ENCODE measurements at regions not wholly inside any gene's neighbourhood (a gene's known extent, or its start where the extent isn't known, plus 50 kb on each side); places are given as distances from the start of the nearest gene placed in this dataset.

GRCh38 chr13:69373747-69374425 lies 733.7 kb upstream of the ATXN8OS start:
- no peak for DNase-seq (ENCODE audit: extremely low spot score, unreplicated experiment)
- Mint-ChIP-seq H3K4me3 (no peak overlapping the region), H3K27ac (no peak overlapping the region), H3K9me3 (no peaks in the 10 kb centered on the region), H3K27me3 (no peaks in the 10 kb centered on the region), H3K4me1 (ENCODE audit: unreplicated experiment) (no peaks in the 10 kb centered on the region), H3K36me3 (no peaks in the 10 kb centered on the region)
- no peak for TF ChIP-seq CTCF (conservative IDR thresholded peaks at IDR 0.05)

- Mint-ChIP-seq H3K27ac (no peak overlapping the region), H3K4me1 (ENCODE audit: unreplicated experiment) (no peaks in the 10 kb centered on the region), H3K9me3 (no peaks in the 10 kb centered on the region), H3K36me3 (no peaks in the 10 kb centered on the region), H3K27me3 (no peaks in the 10 kb centered on the region), H3K4me3 (no peak overlapping the region)
- no peak for TF ChIP-seq CTCF (conservative IDR thresholded peaks at IDR 0.05)
- DNase-seq (ENCODE audit: extremely low spot score, unreplicated experiment) = no peak
These were observed 744.3 kb upstream of the ATXN8OS start for GRCh38 chr13:69363360-69363759.

- Mint-ChIP-seq H3K36me3 (no peaks in the 10 kb centered on the region), H3K9me3 (no peaks in the 10 kb centered on the region), H3K4me1 (ENCODE audit: unreplicated experiment) (peaks cover 3% of the 10 kb centered on the region), H3K27ac (no peak overlapping the region), H3K27me3 (no peaks in the 10 kb centered on the region), H3K4me3 (no peak overlapping the region)
- TF ChIP-seq CTCF (conservative IDR thresholded peaks at IDR 0.05) = no peak
- DNase-seq (ENCODE audit: extremely low spot score, unreplicated experiment) = no peak
These were observed 776.4 kb upstream of the ATXN8OS start for GRCh38 chr13:69331245-69331644.

GRCh38 chr13:69324090-69324886 lies 783.3 kb upstream of the ATXN8OS start:
- Mint-ChIP-seq H3K9me3 (no peaks in the 10 kb centered on the region), H3K27me3 (no peaks in the 10 kb centered on the region), H3K36me3 (no peaks in the 10 kb centered on the region), H3K27ac (no peak overlapping the region), H3K4me3 (no peak overlapping the region), H3K4me1 (ENCODE audit: unreplicated experiment) (peaks cover 3% of the 10 kb centered on the region)
- no peak for DNase-seq (ENCODE audit: extremely low spot score, unreplicated experiment)
- TF ChIP-seq CTCF (conservative IDR thresholded peaks at IDR 0.05) = peak; percentile 76

GRCh38 chr13:69319656-69320055 lies 788.0 kb upstream of the ATXN8OS start:
- Mint-ChIP-seq H3K27me3 (no peaks in the 10 kb centered on the region), H3K36me3 (no peaks in the 10 kb centered on the region), H3K27ac (no peak overlapping the region), H3K9me3 (no peaks in the 10 kb centered on the region), H3K4me1 (ENCODE audit: unreplicated experiment) (no peaks in the 10 kb centered on the region), H3K4me3 (no peak overlapping the region)
- no peak for DNase-seq (ENCODE audit: extremely low spot score, unreplicated experiment)
- no peak for TF ChIP-seq CTCF (conservative IDR thresholded peaks at IDR 0.05)
